Heart right ventricle (tissue), 16 donors: ENCODE measurements at regions not wholly inside any gene's neighbourhood (a gene's known extent, or its start where the extent isn't known, plus 50 kb on each side); places are given as distances from the start of the nearest gene placed in this dataset.

Experiments used
- ATAC-seq, 8 donors: fragments of 200-7000 bp; cut with Tn5 transposase; one replicate each; pipeline ENCODE4 v1.9.1; 2020; ENCODE audit warnings: mild to moderate bottlenecking in 8 of 8, moderate library complexity in 8 of 8, moderate number of reproducible peaks in 1 of 8
- DNase-seq, 2 donors: peaks; one replicate each; pipeline ENCODE4 v3.0.0-alpha.2; 2020
- H3K27ac ChIP-seq, 10 donors: fragments of 200-600 bp; sonication (generic) in 2 of 10; one replicate each; pipeline versions ENCODE4 v1.5.0 to v1.8.0; 2020 to 2022; ENCODE audit warnings: mild to moderate bottlenecking in 3 of 10
- H3K27me3 ChIP-seq, 7 donors: fragments of 200-600 bp; one replicate each; pipeline ENCODE4 v1.8.0; 2021 to 2022; ENCODE audit warnings: mild to moderate bottlenecking in 2 of 7
- H3K36me3 ChIP-seq, 9 donors: fragments of 200-600 bp; sonication (generic) in 1 of 9; one replicate each; pipeline versions ENCODE4 v1.5.0 to v1.8.0; 2020 to 2022; ENCODE audit warnings: mild to moderate bottlenecking in 2 of 9
- H3K4me1 ChIP-seq, 9 donors: fragments of 200-600 bp; sonication (generic) in 1 of 9; one replicate each; pipeline versions ENCODE4 v1.5.0 to v1.8.0; 2020 to 2022; ENCODE audit warnings: mild to moderate bottlenecking in 4 of 9
- H3K4me3 ChIP-seq, 10 donors: fragments of 200-600 bp; sonication (generic) in 2 of 10; one replicate each; pipeline versions ENCODE4 v1.5.0 to v1.8.0; 2020 to 2022; ENCODE audit warnings: mild to moderate bottlenecking in 7 of 10, moderate library complexity in 2 of 10
- H3K9me3 ChIP-seq, 11 donors: fragments of 200-600 bp in 10 of 11; sonication (generic) in 2 of 11; one replicate each; pipeline versions ENCODE4 v1.5.0 to v1.8.0; 2013 to 2022; ENCODE audit warnings: mild to moderate bottlenecking in 2 of 11, control low read depth in 1 of 11, moderate library complexity in 1 of 11
- CTCF ChIP-seq, 9 donors: fragments of 200-600 bp; sonication (generic) in 2 of 9; IDR thresholded peaks; one replicate each; pipeline versions ENCODE4 v1.5.0 to v1.8.0; 2021 to 2022; ENCODE audit warnings: antibody characterized with exemption in 9 of 9, mild to moderate bottlenecking in 5 of 9, moderate library complexity in 1 of 9
- WGBS, 2 donors: extraction: QIAGEN DNeasy Blood & Tissue Kit; methylation state at CpG; one replicate each; pipeline ENCODE4 v1.1.7; 2013; ENCODE audit warnings: inconsistent platforms in 1 of 2; 5-methylcytosine and 5-hydroxymethylcytosine counted together
- intact Hi-C, 10 donors: fragments of 100-400 bp; cut with DNase I; formaldehyde crosslinking; loops; one replicate each; pipeline versions ENCODE4 v1.11.1 to v1.14.2; 2022
- donor health status: Arrhythmogenic right ventricular cardiomyopathy.
- donor health status: ischemic (EF 13 %, LVEDD 7.1; RV severe dilation, severe dysfunction).
- donor health status: healthy with polysubstance abuse.
- donor health status: DM: no; HTN: yes; CAD: no.
- donor health status: DM: no; HTN: no; CAD: no.
- donor health status: ischemic (EF 25% LVEDD 6.9; RV normal size, moderate dysfunction).
- donor health status: ischemic (EF 25% LVEDD 5.7; RV mildly dilated, moderate dysfunction).
- donor health status: healthy.
- donor health status: DM: yes; HTN: yes; CAD: no.
- donor health status: Ischemic cardiomyopathy.
- donor health status: ischemic (EF 35%, LVEDD 5.7; RV mildly dilated, moderate dysfunction).
- donor health status: nonischemic (EF 11% LVEDD 7.7; RV severe dilation, severe dysfunction).
- donor health status: DM: yes; HTN: yes; CAD: no.
- donor health status: PGD.
- donor health status: ischemic (EF 29% LVEDD 5.4; RV normal size, mild dysfunction).
- donor health status: nonischemic (EF 23%, LVEDD 6.1; RV moderate dilation, normal function).

- no peaks in the 10 kb centered on the region for H3K27me3 ChIP-seq
- ATAC-seq (no peak), DNase-seq (no peak)
- H3K9me3 ChIP-seq: no peaks in the 10 kb centered on the region
- TF ChIP-seq CTCF (IDR thresholded peaks at IDR 0.05): no peak
- peaks cover 0 to 33% (median 20%) of the 10 kb centered on the region in 9 donors for H3K4me1 ChIP-seq
- no peak overlapping the region for H3K4me3 ChIP-seq
- intact Hi-C loops: no loop called here
- no peak overlapping the region for H3K27ac ChIP-seq
- H3K36me3 ChIP-seq: no peaks in the 10 kb centered on the region
These were observed 370.8 kb downstream of the NFIB start for GRCh38 chr9:13943176-13943575.

DNA sequence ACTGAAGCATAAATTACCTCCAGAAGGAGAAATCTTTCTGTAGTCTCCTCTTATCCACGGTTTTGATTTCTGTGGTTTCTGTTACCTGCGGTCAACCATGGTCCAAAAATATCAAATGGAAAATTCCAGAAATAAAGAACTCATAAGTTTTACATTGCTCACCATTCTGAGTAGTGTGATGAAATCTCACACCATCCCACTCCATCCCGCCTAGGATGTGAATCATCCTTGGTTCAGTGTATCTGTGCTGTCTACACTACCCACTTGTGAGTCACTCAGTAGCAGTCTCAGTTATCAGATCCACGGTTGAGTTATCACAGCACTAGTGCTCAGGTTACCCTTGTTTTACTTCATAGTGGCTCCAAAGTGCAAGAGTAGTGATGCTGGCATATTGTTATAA lies 371.2 kb downstream of the NFIB start:
- no peak for TF ChIP-seq CTCF (IDR thresholded peaks at IDR 0.05)
- Histone ChIP-seq H3K27me3 (no peaks in the 10 kb centered on the region), H3K4me3 (no peak overlapping the region), H3K36me3 (no peaks in the 10 kb centered on the region), H3K27ac (peak overlapping the region in 2 of 10 donors; percentile 4 to 22), H3K4me1 (peaks cover 0 to 32% (median 19%) of the 10 kb centered on the region in 9 donors), H3K9me3 (no peaks in the 10 kb centered on the region)
- no peak for DNase-seq
- intact Hi-C loops: no loop called here
- ATAC-seq: peak in 6 of 8 donors; percentile 55 to 94 (median 68)
- WGBS, 2 donors: 76 to 78% methylated on average over 4 of the region's 4 CpGs

DNA sequence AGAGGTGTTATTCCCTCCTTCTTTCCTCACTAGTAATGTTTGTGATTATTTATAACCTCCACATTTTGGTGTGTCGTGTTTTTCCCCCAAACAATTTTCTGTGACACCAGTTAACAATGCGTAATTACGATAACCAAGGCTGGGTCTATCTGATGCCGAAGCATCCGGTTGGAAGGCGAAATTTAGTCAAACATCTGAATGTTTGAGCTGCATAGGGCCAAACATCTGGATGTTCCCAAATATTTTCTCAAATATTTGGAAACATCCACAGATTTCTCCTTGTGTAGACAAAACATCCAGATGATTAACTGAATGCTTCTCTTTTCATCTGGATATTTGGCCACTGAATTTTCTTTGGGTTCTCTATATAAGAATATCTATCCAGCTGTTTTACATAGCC lies 371.7 kb downstream of the NFIB start:
- WGBS, 2 donors: 88% methylated on average over 6 of the region's 6 CpGs

GRCh38 chr9:13941714-13942113 lies 372.2 kb downstream of the NFIB start:
- no peak for DNase-seq
- Histone ChIP-seq H3K4me1 (peaks cover 0 to 27% (median 19%) of the 10 kb centered on the region in 9 donors), H3K27me3 (no peaks in the 10 kb centered on the region), H3K36me3 (no peaks in the 10 kb centered on the region), H3K9me3 (no peaks in the 10 kb centered on the region), H3K4me3 (no peak overlapping the region), H3K27ac (peak overlapping the region in 1 of 10 donors; percentile 28)
- peak in 2 of 8 donors; percentile 17 to 33 for ATAC-seq
- no peak for TF ChIP-seq CTCF (IDR thresholded peaks at IDR 0.05)
- intact Hi-C loops: no loop called here
- WGBS, 2 donors: 72 to 73% methylated on average over 7 of the region's 7 CpGs

More for the DNA sequence above, 371.7 kb downstream of the NFIB start:
- H3K9me3 ChIP-seq: no peaks in the 10 kb centered on the region
- ATAC-seq (peak in 1 of 8 donors; percentile 34), DNase-seq (no peak)
- no peak for TF ChIP-seq CTCF (IDR thresholded peaks at IDR 0.05)
- no peaks in the 10 kb centered on the region for H3K27me3 ChIP-seq
- intact Hi-C loops: no loop called here
- no peak overlapping the region for H3K4me3 ChIP-seq
- H3K27ac ChIP-seq: peak overlapping the region in 3 of 10 donors; percentile 4 to 28 (median 22)
- H3K36me3 ChIP-seq: no peaks in the 10 kb centered on the region
- H3K4me1 ChIP-seq: peaks cover 0 to 27% (median 19%) of the 10 kb centered on the region in 9 donors
